ENCODE measurements at regions not wholly inside any gene's neighbourhood (a gene's known extent, or its start where the extent isn't known, plus 50 kb on each side); places are given as distances from the start of the nearest gene placed in this dataset.
A peak's percentile ranks its signal among the peaks of the same experiment; 100 is the strongest.

GRCh38 chr3:181824961-181825360 lies 113.2 kb downstream of the SOX2 start:
- H3K36me3 Mint-ChIP-seq (ENCODE audit: low read depth): no peaks in the 10 kb centered on the region
- peak; percentile 49 for DNase-seq

GRCh38 chr3:181839039-181839915 lies 127.6 kb downstream of the SOX2 start:
- Mint-ChIP-seq H3K4me1 (peaks cover 10% of the 10 kb centered on the region), H3K27me3 (ENCODE audit: insufficient read depth) (no peaks in the 10 kb centered on the region), H3K9me3 (peaks cover 2% of the 10 kb centered on the region), H3K4me3 (no peak overlapping the region), H3K36me3 (ENCODE audit: low read depth) (no peaks in the 10 kb centered on the region), H3K27ac (no peak overlapping the region)
- no peaks in the 10 kb centered on the region for H3K9me3 ChIP-seq (ENCODE audit: control insufficient read depth, low read length)
- DNase-seq: no peak
- H3K4me3 ChIP-seq (ENCODE audit: low read length): no peak overlapping the region
- H3K36me3 ChIP-seq (ENCODE audit: control insufficient read depth, insufficient read depth, low read length): no peaks in the 10 kb centered on the region
- no peak for TF ChIP-seq CTCF (conservative IDR thresholded peaks at IDR 0.05)
- no peaks in the 10 kb centered on the region for H3K27me3 ChIP-seq (ENCODE audit: control insufficient read depth, insufficient read depth, low read length, poor library complexity, severe bottlenecking)
- WGBS, 2 experiments (ENCODE audit: insufficient coverage in 1 of 2, insufficient read length in 1 of 2): 87 to 88% methylated on average over 11 to 17 of the region's 17 CpGs
- H3K9ac ChIP-seq (ENCODE audit: extremely low read depth, low read length, poor library complexity, severe bottlenecking): no peak overlapping the region
- no peaks in the 10 kb centered on the region for H3K4me1 ChIP-seq (ENCODE audit: control insufficient read depth, insufficient read depth, low read length)
- no peak overlapping the region for H3K27ac ChIP-seq (ENCODE audit: low read depth, low read length)

More at GRCh38 chr3:181824961-181825360, 113.2 kb downstream of the SOX2 start:
- Histone ChIP-seq H3K4me3 (ENCODE audit: low read length) (no peak overlapping the region), H3K36me3 (ENCODE audit: control insufficient read depth, insufficient read depth, low read length) (no peaks in the 10 kb centered on the region), H3K27ac (ENCODE audit: low read depth, low read length) (no peak overlapping the region), H3K4me1 (ENCODE audit: control insufficient read depth, insufficient read depth, low read length) (no peaks in the 10 kb centered on the region), H3K9ac (ENCODE audit: extremely low read depth, low read length, poor library complexity, severe bottlenecking) (no peak overlapping the region), H3K9me3 (ENCODE audit: control insufficient read depth, low read length) (no peaks in the 10 kb centered on the region), H3K27me3 (ENCODE audit: control insufficient read depth, insufficient read depth, low read length, poor library complexity, severe bottlenecking) (no peaks in the 10 kb centered on the region)
- H3K27ac Mint-ChIP-seq: no peak overlapping the region
- no peaks in the 10 kb centered on the region for H3K9me3 Mint-ChIP-seq
- H3K4me3 Mint-ChIP-seq: no peak overlapping the region
- 80 to 88% methylated on average over 6 to 10 of the region's 10 CpGs for WGBS, 2 experiments (ENCODE audit: insufficient coverage in 1 of 2, insufficient read length in 1 of 2)
- H3K27me3 Mint-ChIP-seq (ENCODE audit: insufficient read depth): peaks cover 6% of the 10 kb centered on the region
- no peak for TF ChIP-seq CTCF (conservative IDR thresholded peaks at IDR 0.05)
- peaks cover 9% of the 10 kb centered on the region for H3K4me1 Mint-ChIP-seq

- 87 to 100% methylated on average over 2 to 3 of the region's 3 CpGs for WGBS, 2 experiments (ENCODE audit: insufficient coverage in 1 of 2, insufficient read length in 1 of 2)
- Mint-ChIP-seq H3K4me3 (no peak overlapping the region), H3K27ac (no peak overlapping the region), H3K9me3 (peaks cover 2% of the 10 kb centered on the region), H3K27me3 (ENCODE audit: insufficient read depth) (no peaks in the 10 kb centered on the region), H3K36me3 (ENCODE audit: low read depth) (no peaks in the 10 kb centered on the region), H3K4me1 (peaks cover 10% of the 10 kb centered on the region)
- no peak for DNase-seq
- Histone ChIP-seq H3K27ac (ENCODE audit: low read depth, low read length) (no peak overlapping the region), H3K9ac (ENCODE audit: extremely low read depth, low read length, poor library complexity, severe bottlenecking) (no peak overlapping the region), H3K9me3 (ENCODE audit: control insufficient read depth, low read length) (no peaks in the 10 kb centered on the region), H3K4me1 (ENCODE audit: control insufficient read depth, insufficient read depth, low read length) (no peaks in the 10 kb centered on the region), H3K36me3 (ENCODE audit: control insufficient read depth, insufficient read depth, low read length) (no peaks in the 10 kb centered on the region), H3K4me3 (ENCODE audit: low read length) (no peak overlapping the region), H3K27me3 (ENCODE audit: control insufficient read depth, insufficient read depth, low read length, poor library complexity, severe bottlenecking) (no peaks in the 10 kb centered on the region)
- TF ChIP-seq CTCF (conservative IDR thresholded peaks at IDR 0.05): no peak
Observed at GRCh38 chr3:181839916-181840297, 128.2 kb downstream of the SOX2 start.
